ENCODE measurements at regions not wholly inside any gene's neighbourhood (a gene's known extent, or its start where the extent isn't known, plus 50 kb on each side); places are given as distances from the start of the nearest gene placed in this dataset.

DNA sequence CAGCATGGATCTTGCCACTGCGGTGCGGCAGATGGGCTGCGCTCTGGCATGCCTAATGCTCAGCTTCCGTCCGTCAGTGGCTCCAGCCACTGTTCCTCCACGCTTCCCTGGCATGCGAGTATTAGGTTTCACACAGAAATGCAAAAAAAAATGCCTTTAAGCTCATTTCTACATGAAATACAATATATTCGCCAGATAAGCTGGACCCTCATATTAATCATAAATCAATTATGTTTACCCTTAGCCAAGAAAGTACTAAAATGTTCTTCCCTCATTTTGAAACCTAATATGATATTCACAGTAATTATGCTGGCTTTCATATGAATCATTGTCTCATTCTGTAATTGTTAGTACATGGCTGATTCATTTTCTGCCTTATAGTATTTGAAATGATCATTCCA lies 115.5 kb upstream of the FAM241A start:
- H3K79me2 ChIP-seq (ENCODE audit: control insufficient read depth, insufficient read depth, low read length): no peaks in the 10 kb centered on the region
- no peak overlapping the region for H3K4me2 ChIP-seq (ENCODE audit: insufficient read depth, low read length)
- ChIA-PET CTCF (interaction anchor here (0.8 to 3.8 kb wide), 6 partner anchors 30 to 894 kb away, joined by 3 to 43 read pairs (median 4); no protein-coding TSS in a partner anchor), POLR2A (no interaction called here)
- no peak for FAIRE-seq
- no peak overlapping the region for H3K27ac ChIP-seq (ENCODE audit: insufficient read depth, low read depth, low read length)
- H3K9me1 ChIP-seq (replicated peaks; ENCODE audit: control insufficient read depth, extremely low read depth, insufficient read depth, low read length): no peaks in the 10 kb centered on the region
- BruUV-seq (replicated peaks): no TSS peak
- H3K4me3 ChIP-seq (replicated peaks in 1 of 3; ENCODE audit: insufficient read depth in 1 of 3, low read depth in 1 of 3, low read length in 3 of 3): no peak overlapping the region
- H4K20me1 ChIP-seq (replicated peaks; ENCODE audit: control insufficient read depth, extremely low read depth, insufficient read depth, low read length): no peaks in the 10 kb centered on the region
- no peaks in the 10 kb centered on the region for H3K9me3 ChIP-seq (replicated peaks; ENCODE audit: control insufficient read depth, insufficient read depth, low read length)
- DNase-seq (ENCODE audit: low read depth, low spot score): no peak
- H3K27me3 ChIP-seq (ENCODE audit: control insufficient read depth in 2 of 2, insufficient read depth in 2 of 2, low read length in 2 of 2): peaks cover 12 to 39% of the 10 kb centered on the region in 2 experiments
- dilution Hi-C loops (cut with MboI; ENCODE audit: extremely low pct_ligation_motif_present, low sequenced_read_pairs): no loop called here
- no peak overlapping the region for H2AFZ ChIP-seq (ENCODE audit: low read depth, low read length)
- no peaks in the 10 kb centered on the region for H3K4me1 ChIP-seq (ENCODE audit: control insufficient read depth, extremely low read depth, insufficient read depth, low read length)
- H3K36me3 ChIP-seq (ENCODE audit: control insufficient read depth in 2 of 2, extremely low read depth in 1 of 2, insufficient read depth in 2 of 2, low read length in 2 of 2): no peaks in the 10 kb centered on the region
- intact Hi-C loops (cut with micrococcal nuclease): loop anchor here (2.0 to 10.0 kb wide), 3 partner anchors 747 to 1515 kb away; no protein-coding TSS in a partner anchor
- TF ChIP-seq, protein P1, sequence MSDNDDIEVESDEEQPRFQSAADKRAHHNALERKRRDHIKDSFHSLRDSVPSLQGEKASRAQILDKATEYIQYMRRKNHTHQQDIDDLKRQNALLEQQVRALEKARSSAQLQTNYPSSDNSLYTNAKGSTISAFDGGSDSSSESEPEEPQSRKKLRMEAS (IDR thresholded peaks at IDR 0.05; ENCODE audit: insufficient read depth, insufficient read length): no peak
- TF ChIP-seq POLR2AphosphoS5 (IDR thresholded peaks at IDR 0.05; ENCODE audit: insufficient read depth, low read depth, low read length) (no peak), JUN (IDR thresholded peaks at IDR 0.05; ENCODE audit: borderline replicate concordance, insufficient read depth, insufficient read length, low read depth) (no peak), MYC (IDR thresholded peaks at IDR 0.05; ENCODE audit: low read depth, low read length) (no peak), FOS (IDR thresholded peaks at IDR 0.05; ENCODE audit: borderline replicate concordance, insufficient read depth, low read length) (no peak), EZH2 (IDR thresholded peaks at IDR 0.05; ENCODE audit: borderline replicate concordance, low read depth, low read length, severe bottlenecking) (no peak), POLR2A (IDR thresholded peaks at IDR 0.05; ENCODE audit: low read depth, low read length) (no peak), CTCF (IDR thresholded peaks at IDR 0.05; ENCODE audit: extremely low read depth in 1 of 2, insufficient read depth in 1 of 2, low read depth in 1 of 2, low read length in 2 of 2) (no peak), GATA2 (IDR thresholded peaks at IDR 0.05; ENCODE audit: insufficient read depth, insufficient read length, low read depth, low read length) (no peak)
- no peak overlapping the region for H3K9ac ChIP-seq (replicated peaks; ENCODE audit: extremely low read depth, insufficient read depth, low read length)

All from endothelial cell of umbilical vein (primary cell).